H1 (cell line): ENCODE measurements at regions not wholly inside any gene's neighbourhood (a gene's known extent, or its start where the extent isn't known, plus 50 kb on each side); places are given as distances from the start of the nearest gene placed in this dataset.

Source experiments
- CTCF ChIP-seq, 3 experiments: IDR thresholded peaks; 1 replicate in 2 of 3; 2 replicates in 1 of 3; pipeline versions ENCODE4 v1.5.1 to v1.6.1; 2011; ENCODE audit warnings: low read length in 3 of 3, mild to moderate bottlenecking in 3 of 3, inconsistent platforms in 2 of 3, low read depth in 1 of 3, moderate library complexity in 1 of 3; ENCODE audit not compliant: insufficient read depth in 1 of 3; ENCODE audit errors: control extremely low read depth in 1 of 3
- EZH2 ChIP-seq: fragments of 200-600 bp; sonication (generic); IDR thresholded peaks from 2 replicates; pipeline ENCODE4 v1.7.1; 2012; ENCODE audit warnings: low read depth, mild to moderate bottlenecking, moderate library complexity, low read length, inconsistent platforms; ENCODE audit not compliant: severe bottlenecking
- KDM4A ChIP-seq: IDR thresholded peaks from one replicate; pipeline ENCODE4 v1.7.1; 2012; ENCODE audit warnings: low read depth, mild to moderate bottlenecking, moderate library complexity, low read length, inconsistent platforms; ENCODE audit not compliant: severe bottlenecking
- NRF1 ChIP-seq: IDR thresholded peaks from 2 replicates; pipeline ENCODE4 v1.6.1; 2011; ENCODE audit warnings: mild to moderate bottlenecking, low read depth, low read length, improper control_type of control experiment
- POLR2A ChIP-seq, 2 experiments: IDR thresholded peaks; 1 replicate in 1 of 2; 2 replicates in 1 of 2; pipeline ENCODE4 v1.6.1; 2011; ENCODE audit warnings: low read depth in 2 of 2, low read length in 2 of 2, mild to moderate bottlenecking in 2 of 2; ENCODE audit errors: control extremely low read depth in 1 of 2
- POLR2AphosphoS5 ChIP-seq: IDR thresholded peaks from 2 replicates; pipeline ENCODE4 v1.6.1; 2011; ENCODE audit warnings: low read depth, low read length
- POU5F1 ChIP-seq: IDR thresholded peaks from 2 replicates; pipeline ENCODE4 v1.6.1; 2011; ENCODE audit warnings: low read depth, mild to moderate bottlenecking, low read length, moderate library complexity
- RAD21 ChIP-seq, 2 experiments: IDR thresholded peaks in 1 of 2; conservative IDR thresholded peaks in 1 of 2; 2 replicates each; pipeline ENCODE4 v1.6.1; 2011; ENCODE audit warnings: low read depth in 2 of 2, low read length in 2 of 2, improper control_type of control experiment in 1 of 2, inconsistent platforms in 1 of 2, mild to moderate bottlenecking in 1 of 2, moderate library complexity in 1 of 2
- SAP30 ChIP-seq: fragments of 300-600 bp; sonication (generic); IDR thresholded peaks from 2 replicates; pipeline ENCODE4 v1.7.1; 2012; ENCODE audit warnings: low read length, moderate library complexity, mild to moderate bottlenecking, inconsistent platforms; ENCODE audit not compliant: insufficient read depth, insufficient replicate concordance
- SIX5 ChIP-seq: IDR thresholded peaks from 2 replicates; pipeline ENCODE4 v1.6.1; 2011; ENCODE audit warnings: mild to moderate bottlenecking, low read depth, low read length
- SP4 ChIP-seq: IDR thresholded peaks from 2 replicates; pipeline ENCODE4 v1.6.1; 2012; ENCODE audit warnings: low read length, inconsistent platforms

- TF ChIP-seq SAP30 (no peak), POLR2A (IDR thresholded peaks at IDR 0.05; ENCODE audit: control extremely low read depth in 1 of 2, low read depth in 2 of 2, low read length in 2 of 2) (no peak), CTCF (IDR thresholded peaks at IDR 0.05; ENCODE audit: control extremely low read depth in 1 of 3, insufficient read depth in 1 of 3, low read depth in 1 of 3, low read length in 3 of 3) (no peak), POU5F1 (no peak), NRF1 (no peak), POLR2AphosphoS5 (no peak), KDM4A (no peak), SIX5 (no peak), SP4 (no peak), EZH2 (no peak), RAD21 (IDR thresholded peaks at IDR 0.05 in 1 of 2, conservative IDR thresholded peaks at IDR 0.05 in 1 of 2; ENCODE audit: low read depth in 2 of 2, low read length in 2 of 2) (no peak)
These were observed 73.6 kb upstream of the DAB2 start for GRCh38 chr5:39498278-39498952.
